ENCODE measurements at regions not wholly inside any gene's neighbourhood (a gene's known extent, or its start where the extent isn't known, plus 50 kb on each side); places are given as distances from the start of the nearest gene placed in this dataset.
"Not testable (repeated sequence)": the region's sequence is repeated elsewhere in the genome, so short reads cannot be mapped to it uniquely, and the experiment has no call there.

DNA sequence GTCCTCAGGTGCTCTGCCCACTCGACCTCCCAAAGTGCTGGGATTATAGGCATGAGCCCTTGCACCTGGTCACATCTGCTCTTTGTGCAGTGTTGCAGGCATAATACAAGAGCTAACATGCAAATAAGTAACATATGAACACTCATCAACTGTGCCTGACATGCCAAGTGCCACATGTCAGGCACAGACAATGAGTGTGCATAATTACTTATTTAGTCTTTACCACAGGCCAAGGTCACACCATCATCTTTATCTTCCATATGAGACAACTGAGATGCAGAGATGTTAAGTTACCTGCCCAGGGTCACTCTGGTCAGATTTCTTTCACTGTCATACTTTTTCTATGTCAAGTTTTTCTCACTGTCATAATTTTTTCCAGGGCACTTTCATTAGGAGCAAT lies 126.1 kb downstream of the PPIAL4G start:
- DNase-seq (ENCODE audit: low spot score): no peak

DNA sequence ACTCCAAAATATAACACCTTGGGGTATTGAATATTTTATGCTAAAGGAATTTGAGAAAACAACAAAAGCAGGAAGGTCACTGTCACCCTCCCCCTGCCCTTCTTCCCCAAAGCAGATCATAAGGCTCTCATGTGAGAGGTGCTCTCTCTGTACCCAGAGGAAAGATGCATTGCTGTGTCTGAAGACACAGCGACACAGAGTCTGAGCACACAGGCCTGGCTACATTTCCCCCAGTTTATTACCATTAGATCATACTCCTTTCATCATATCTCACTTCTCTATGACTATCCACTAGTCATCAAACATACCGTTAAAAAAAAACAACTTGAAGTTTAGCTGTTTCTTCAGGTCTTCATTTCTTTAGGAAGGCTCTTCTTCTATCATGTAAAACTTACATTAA lies 127.1 kb downstream of the PPIAL4G start:
- DNase-seq (ENCODE audit: low spot score): no peak

DNA sequence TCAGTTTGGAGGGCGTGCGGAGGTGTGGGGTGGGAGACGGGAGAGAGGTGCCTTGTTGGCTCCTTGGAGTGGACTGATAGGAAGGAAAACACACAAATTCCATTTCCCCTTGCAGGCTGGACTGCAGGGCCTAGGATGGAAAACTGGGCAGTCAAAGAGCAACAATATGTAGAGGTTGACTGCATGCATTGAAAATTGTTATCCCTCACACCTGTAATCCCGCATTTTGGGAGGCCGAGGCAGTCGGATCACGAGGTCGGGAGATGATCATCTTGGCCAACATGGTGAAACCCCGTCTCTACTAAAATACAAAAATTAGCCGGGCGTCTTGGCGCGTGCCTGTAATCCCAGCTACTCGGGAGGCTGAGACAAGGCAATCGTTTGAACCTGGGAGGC lies 128.2 kb downstream of the PPIAL4G start:
- DNase-seq (ENCODE audit: low spot score): no peak

DNA sequence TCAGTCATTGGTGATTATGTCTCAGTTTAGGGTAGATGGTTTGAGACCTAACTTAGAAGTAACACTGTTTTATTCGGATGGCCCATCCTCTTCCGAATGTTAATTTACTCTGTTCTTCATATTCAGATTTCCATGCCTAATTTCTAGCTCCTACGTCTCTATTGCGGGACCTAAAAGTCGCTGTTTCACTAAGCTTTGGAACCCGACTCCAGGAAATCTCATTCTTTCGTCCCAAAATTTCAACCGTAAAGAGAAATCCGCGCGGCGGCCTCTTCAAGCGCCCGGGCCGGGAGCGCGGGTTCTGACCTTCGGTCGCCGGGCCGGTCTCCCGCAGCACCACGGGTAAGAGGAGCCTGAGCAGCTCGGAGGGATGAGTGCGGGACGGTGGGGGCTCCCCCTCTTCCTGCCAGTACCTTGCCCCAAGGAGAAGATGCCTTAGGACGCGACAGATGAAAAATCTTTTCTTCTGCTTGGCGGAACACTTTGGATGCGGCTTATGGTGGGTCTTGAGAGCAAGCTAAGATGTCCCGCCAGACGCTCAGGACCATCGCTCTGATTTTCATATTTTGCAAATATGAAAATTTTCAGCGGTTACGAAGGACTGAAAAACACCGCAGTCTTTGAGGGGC lies 128.7 kb downstream of the PPIAL4G start:
- no peak for DNase-seq (ENCODE audit: low spot score)

DNA sequence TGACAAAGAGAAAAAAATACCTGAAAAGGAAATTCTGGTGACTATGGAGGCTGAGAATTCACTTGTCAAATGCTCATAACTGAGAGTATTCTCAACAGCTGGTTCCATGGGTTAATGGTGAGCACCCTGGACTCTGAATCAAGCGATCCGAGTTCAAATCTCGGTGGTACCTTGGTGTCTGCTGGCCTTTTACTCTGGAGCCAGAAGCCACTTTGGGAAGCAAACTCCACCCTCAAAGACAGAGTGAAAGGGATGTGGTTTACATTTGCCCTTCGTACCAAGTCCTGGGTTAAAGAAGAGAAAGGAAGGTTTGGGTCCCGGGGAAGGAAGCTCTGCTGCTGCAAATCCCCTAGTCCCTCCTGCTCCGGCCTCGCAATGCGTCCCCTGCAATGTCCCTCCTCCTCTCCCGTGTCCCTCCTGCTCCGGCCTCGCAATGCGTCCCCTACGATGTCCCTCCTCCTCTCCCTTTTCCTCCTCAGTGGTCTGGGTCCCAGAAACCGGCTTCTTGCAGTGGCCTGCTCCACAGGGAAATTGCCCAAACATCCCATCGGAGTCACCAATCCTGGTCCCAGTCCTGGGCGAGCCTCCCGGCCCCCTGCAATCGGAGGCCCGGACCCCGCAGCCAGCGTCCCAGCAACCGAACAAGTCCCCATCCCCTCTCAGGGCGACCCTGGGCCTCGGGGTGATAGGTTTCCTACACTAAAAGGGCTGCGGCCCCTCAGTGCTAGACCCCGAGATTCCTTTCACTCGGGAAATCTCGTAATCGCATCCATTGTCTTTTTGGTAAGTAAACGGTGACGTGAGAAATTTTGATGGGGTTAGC lies 129.4 kb downstream of the PPIAL4G start:
- peak; percentile 18 for DNase-seq (ENCODE audit: low spot score)

DNA sequence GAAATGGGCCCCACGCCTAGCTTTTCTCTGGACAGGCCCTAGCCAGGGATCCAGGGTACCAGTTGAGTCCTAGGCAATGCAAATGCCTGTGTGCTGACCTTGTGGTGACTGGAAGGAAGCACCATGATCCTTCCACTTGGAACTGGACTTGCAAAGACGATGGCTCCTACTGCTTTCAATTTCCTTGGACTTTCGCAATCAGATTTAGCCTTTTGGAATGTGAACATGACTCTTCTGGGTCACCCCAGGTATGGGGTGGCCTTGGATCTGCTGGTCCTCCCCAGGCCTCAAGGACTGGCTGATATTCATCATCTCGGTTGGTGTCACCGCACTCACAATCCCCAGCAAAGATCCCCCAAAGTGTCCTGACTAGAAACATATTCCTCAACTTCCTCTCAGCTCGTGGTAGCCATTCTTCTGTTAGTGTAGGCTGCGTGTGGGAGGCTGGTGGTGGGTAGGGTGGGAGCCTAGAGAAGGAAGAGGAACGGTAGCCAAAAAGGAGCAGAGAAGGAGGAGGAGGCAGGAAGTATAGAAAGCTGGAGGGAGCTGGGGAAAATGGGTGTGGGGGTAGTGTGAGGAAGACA lies 130.5 kb downstream of the PPIAL4G start:
- DNase-seq (ENCODE audit: low spot score): no peak

DNA sequence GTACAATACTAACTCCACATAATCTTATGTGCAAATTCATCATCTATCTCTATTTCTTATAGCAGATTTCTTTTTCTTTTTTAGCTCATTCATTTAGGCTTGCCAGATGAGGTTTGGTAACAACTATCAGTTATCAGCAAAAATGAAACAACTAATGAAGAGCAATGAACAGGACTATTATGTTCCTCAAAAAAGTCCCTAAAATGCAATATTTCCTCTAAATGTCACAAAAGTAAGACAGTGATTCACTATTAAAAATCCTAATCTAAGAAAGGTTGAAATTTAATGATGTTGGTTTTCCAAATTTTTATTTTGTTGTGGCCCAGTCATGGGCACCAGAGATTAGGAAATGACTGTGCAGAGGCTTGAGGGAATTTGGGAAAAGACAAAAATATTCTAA lies 135.3 kb downstream of the PPIAL4G start:
- no peak for DNase-seq (ENCODE audit: low spot score)

DNA sequence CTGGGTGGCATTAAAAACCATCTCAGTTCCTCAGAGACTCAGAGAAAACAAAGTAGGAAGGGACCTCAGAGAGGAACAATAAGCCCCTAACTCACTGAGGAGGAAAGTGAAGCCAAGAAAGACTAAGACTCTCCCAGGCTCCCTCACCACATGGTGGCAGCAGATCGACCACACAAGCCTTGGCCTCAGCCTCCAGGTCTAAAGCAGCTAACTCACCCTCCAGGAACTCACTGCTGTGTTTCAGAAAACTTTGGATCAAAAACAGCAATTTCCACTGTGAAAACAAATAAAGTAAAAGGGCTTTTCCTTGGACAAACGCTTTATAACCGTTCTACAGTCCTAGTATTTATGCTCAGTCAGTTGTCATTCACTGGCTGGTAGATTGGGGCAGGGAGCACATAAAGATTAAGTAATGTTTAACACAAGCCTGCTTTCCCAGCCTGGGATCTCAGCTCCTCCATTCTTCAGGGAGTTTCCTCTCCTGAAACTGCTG lies 137.4 kb downstream of the PPIAL4G start:
- peak; percentile 58 for DNase-seq (ENCODE audit: low spot score)

DNA sequence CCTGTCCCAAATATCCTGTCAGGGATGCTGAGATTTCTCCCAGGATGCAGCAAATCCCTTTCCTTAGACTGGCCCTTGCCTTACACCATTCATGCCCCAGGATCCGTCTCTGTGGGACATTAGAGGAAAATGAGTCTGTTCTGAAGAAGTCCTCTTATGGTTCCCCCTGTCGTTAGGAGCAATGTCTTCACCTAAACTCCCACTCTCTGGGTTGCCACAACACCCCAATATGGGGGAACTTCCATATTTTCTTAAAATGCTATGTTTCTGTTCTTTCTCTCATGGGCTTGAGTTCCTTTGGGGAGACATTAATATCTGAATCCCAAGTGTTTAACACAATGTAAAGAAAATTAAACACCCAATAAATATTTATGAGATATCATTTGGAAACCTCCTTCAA lies 138.5 kb downstream of the PPIAL4G start:
- not testable (repeated sequence) for DNase-seq (ENCODE audit: low spot score)

DNA sequence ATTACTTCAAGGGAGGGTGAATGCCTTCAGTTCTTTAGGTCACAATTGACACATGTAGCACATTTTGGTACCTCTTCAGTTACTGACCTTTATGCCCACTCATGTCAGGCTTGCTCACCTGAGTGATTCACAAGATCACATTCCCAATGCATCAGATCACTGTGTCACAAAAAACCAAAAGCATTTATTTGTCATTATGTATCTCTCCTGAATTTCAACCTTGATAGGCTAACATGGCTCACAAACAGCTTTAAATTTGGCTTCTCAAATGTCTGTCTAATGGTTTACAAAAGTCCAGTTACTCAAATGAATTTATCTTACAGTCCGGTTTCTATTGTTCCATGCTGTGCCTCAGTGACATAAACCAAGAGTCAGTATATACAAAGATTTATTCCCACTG lies 141.4 kb downstream of the PPIAL4G start:
- not testable (repeated sequence) for DNase-seq (ENCODE audit: low spot score)

DNA sequence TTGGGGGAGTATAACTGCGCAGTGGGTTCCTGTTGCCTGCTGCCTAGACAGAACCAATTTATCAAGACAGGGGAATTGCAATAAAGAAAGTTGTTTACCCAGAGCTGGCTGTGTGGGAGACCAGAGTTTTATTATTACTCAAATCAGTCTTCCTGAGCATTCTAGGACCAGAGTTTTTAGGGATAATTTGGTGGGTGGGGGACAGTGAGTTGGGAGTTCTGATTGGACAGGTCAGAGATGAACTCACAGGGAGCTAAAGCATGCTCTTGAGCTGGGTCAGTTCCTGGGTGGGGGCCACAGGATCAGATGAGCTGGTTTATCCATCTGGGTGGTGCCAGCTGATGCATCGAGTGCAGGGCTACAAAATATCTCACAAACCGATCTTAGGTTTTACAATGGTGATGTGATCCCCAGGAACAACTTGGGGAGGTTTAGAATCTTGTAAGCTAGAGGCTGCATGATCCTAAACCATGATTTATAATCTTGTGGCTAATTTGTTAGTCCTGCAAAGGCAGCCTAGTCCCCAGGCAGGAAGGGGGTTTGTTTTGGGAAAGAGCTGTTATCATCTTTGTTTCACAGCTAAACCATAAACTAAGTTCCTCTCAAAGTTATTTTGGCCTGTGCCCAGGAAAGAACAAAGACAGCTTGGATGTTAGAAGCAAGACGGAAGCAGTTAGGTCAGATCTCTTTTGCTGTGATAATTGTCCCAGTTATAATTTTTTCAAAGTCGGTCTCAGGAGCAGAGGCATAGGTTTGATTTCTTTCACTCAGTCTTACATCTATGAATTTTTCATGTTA lies 146.8 kb downstream of the PPIAL4G start:
- DNase-seq (ENCODE audit: low spot score): not testable (repeated sequence)

DNA sequence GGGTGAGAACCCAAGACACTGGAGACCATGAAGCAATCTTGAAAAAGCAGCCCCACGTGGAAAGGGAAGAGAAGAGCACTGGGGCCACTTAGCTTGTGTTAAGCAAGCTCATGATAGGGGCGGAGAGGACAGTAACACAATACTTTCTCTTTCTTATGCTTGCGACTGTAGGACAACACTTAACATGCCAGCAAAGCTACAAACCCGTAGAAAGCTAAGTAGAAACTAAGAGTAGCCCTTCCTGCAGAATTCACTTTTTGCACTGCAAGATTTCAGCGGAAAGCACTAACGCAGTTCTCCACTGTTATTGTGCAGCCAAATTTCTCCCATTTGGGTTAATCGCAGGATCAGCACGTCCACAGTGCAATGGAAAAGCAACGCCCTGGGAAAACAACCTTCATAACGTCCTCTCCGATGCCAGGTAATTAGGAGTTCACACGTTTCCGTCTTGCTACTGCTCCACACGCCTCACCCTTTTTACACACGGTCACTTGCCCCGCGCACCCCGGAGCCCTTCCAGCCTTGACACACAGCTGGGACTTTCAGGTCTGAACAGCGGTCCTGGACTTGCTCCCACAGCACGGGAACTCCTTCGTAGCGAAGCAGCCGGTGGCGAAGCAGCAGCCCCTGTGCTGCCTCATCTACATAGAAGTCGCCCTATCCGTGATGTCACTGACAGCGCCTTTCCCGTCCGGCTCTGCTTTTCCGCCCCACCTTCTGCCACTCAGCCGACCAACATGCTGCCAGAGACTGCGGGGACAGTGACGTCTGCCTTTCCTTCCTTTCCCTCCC lies 148.6 kb downstream of the PPIAL4G start:
- peak; percentile 58 for DNase-seq (ENCODE audit: low spot score)

DNA sequence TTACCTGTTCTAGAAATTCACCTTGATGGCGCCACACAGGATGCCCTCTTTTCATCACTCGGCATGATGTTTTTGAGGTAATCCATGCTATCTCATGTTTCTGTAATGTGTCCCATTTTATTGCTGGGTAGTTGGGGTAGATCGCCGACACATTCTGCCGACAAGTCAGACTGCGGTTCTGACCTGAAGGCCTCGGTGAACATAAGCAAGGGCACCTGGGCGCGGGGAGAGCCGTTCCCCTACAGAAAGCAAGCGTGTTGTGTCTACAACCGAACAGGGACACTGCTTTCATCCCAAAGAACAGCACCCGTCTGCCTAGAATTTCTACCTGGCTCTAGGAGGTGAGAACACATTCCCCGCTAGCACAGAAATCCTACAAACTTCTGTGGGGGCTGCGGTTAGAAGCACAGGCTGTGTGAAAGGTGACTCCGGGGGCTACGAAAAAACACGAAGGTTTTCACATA lies 149.2 kb downstream of the PPIAL4G start:
- DNase-seq (ENCODE audit: low spot score): no peak

DNA sequence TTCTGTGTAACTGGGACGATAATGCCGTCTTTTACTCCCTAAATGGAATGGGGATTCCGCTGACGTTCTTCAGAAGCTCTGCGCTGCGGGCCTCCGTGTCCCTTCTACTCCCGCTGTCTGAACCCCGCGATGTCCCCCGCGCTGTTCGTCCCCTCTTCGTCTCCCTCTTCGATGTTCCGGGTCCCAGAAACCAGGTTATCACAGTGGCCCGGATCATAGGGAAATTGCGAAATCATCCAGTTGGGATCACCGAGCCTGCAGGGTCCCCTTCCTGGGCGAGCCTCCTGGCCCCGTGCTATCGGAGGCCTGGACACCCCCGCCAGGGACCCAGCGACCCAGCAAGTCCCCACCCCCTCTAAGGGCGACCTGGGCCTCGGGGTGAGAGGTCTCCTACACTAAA lies 154.2 kb downstream of the PPIAL4G start:
- DNase-seq (ENCODE audit: low spot score): no peak

DNA sequence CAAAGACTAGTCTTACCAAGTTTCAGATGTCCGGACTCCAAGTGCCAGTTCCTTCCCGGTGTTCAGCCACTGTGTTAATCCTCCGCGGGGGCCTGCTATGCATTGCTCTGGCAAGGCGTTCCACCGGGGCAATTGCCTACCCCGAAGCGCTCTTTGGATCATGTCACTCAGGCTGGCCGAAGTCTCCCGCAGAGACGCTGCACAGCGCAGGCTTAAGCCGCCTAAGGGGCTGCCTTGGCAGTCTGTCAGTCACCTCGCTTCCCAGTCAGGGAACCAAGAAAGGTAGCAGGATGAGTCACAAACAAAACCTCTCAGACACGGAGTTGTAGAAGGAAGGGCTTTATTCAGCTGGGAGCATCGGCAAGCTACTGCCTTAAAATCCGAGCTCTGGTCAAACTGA lies 158.1 kb downstream of the PPIAL4G start:
- not testable (repeated sequence) for DNase-seq (ENCODE audit: low spot score)

DNA sequence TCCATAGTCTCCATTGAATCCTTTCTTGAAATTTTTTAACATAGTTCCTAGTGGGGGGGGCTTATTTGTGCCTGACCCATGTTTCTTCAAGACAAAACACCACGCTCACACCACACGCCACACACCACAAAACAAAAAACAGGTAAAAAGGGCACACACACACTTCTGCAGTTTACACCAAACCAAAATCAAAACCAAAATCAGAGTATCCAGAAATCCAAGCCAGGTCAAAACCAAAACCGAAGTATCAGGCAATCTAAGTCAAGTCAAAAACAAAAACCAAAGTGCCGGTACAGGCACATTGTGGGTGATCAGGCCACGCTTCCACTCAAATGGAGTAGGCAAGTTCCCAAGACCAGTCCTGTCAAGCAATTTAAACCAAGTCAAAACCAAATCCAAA lies 158.6 kb downstream of the PPIAL4G start:
- not testable (repeated sequence) for DNase-seq (ENCODE audit: low spot score)

DNA sequence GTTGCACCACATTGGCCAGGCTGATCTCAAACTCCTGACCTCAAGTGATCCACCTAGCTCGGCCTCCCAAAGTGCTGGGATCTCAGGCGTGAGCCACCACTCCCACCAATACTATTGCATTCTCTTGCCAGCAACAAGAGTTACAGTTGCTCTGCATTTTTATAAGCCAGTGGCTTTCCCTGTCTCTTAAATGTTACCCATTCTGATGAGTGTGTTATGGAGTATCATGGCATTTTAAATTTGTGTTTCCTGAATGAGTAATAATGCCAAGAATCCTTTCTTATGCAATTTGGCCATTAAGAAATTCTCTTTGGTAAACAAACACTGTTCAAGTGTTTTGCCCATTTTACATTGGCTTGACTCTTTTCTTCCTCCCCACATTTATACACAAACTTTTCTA lies 163.0 kb downstream of the PPIAL4G start:
- DNase-seq (ENCODE audit: low spot score): not testable (repeated sequence)

DNA sequence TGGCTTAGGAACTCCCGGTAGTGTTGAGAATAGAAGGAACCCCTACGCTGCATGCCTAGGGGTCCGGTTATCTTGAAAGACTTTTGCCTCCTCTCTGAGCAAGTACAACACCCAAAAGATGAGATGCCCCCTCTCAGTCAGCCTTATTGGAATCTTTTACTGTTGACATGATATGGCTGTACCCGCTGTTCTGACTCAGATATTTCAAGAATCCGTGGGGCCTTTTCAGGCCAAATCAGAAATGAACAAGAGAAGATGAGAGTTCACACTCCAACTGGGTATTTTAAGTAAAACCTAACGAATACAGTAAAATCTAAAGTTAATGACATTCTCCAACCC lies 164.2 kb downstream of the PPIAL4G start:
- DNase-seq (ENCODE audit: low spot score): no peak

DNA sequence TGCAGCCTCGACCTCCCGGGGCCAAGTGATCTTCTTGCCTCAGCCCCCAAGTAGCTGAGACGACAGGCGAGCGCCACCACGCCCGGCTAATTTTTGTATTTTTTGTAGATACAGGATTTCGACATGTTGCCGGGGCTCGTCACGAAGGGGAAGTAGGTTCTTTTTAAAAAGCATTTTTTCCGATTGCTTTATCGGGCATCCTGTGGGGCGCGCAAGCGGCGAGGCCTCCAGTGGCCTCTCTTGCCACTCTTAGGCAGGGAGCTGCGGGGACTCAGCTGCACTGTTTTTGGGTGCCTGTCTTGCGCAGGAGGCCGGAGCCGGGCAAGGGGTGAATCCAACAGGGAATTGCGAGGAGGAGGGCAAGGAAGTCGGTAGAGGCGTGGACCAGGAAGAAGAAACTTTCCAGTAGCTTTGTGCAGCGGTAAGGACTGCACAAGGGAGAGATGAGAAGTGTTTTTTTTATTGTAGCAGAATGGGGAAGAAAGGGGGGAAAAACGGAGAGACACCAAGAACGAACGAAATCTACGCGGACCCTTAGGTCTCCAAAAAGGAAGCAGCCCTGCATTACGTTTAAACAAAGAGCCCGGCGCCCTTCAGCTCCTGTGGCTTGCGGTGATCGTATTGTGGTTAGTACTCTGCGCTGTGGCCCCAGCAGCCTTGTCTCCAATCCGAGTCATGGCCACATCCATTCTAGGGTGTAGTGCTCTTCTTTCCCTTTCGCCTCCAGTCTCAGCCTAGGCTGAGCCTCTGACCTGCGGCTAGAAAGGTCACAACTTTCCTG lies 164.8 kb downstream of the PPIAL4G start:
- no peak for DNase-seq (ENCODE audit: low spot score)

DNA sequence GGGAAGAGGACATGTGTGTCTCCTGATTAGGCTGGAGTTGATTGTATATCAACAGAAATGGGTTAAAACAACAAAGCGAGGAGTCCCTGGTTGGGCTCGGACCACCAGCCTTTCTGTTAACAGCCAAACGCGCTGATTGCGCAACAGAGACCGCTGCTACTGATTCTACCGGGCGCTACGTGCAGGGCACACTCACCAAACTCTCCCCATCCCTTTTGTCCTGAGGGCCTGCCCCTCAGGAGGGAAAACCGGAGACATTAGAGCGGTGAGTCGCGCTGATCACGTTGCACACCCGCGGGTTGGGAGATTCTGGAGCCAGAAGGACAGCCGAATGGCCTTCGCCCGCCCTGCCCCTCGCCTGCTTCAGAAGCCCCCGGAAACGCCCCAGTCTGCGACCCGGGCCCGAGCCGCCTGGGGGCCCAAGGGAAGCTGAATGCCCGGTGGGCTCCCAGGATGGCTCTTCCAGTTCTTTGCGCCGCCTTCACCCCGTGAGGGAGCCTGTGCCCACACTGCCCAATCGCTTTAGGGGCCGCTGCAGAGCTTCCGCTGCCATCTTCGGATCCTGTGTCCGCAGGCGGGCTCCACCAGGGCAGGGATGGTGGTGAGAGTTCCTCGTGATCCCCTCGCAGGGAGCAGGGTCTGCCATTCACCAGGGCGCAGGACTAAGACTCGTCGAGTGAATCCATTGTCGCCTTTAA lies 165.4 kb upstream of the NBPF11 start:
- no peak for DNase-seq (ENCODE audit: low spot score)
